ENCODE measurements at regions not wholly inside any gene's neighbourhood (a gene's known extent, or its start where the extent isn't known, plus 50 kb on each side); places are given as distances from the start of the nearest gene placed in this dataset.

GRCh38 chr4:17090063-17090462 is 191.6 kb upstream of the LDB2 start:
- Histone ChIP-seq H3K4me1 (peaks cover 0 to 6% of the 10 kb centered on the region in 2 donors), H3K9me3 (no peaks in the 10 kb centered on the region), H3K36me3 (no peaks in the 10 kb centered on the region), H3K4me3 (replicated peaks in 1 of 3) (no peak overlapping the region), H3K27ac (no peak overlapping the region), H3K27me3 (no peaks in the 10 kb centered on the region)
- intact Hi-C loops (cut with DNase I) = no loop called here
- 88 to 92% methylated on average over 3 of the region's 3 CpGs for WGBS, 2 donors
- TF ChIP-seq CTCF (IDR thresholded peaks at IDR 0.05) = no peak
- no peak for TF ChIP-seq POLR2A (IDR thresholded peaks at IDR 0.05)
- no peak for DNase-seq

- no peak for DNase-seq
- Histone ChIP-seq H3K4me1 (no peaks in the 10 kb centered on the region), H3K36me3 (no peaks in the 10 kb centered on the region), H3K27ac (no peak overlapping the region), H3K27me3 (no peaks in the 10 kb centered on the region), H3K9me3 (no peaks in the 10 kb centered on the region), H3K4me3 (replicated peaks in 1 of 3) (no peak overlapping the region)
- intact Hi-C loops (cut with DNase I) = no loop called here
- TF ChIP-seq POLR2A (IDR thresholded peaks at IDR 0.05) = no peak
- no peak for TF ChIP-seq CTCF (IDR thresholded peaks at IDR 0.05)
- WGBS, 2 donors = 96 to 97% methylated on average over 5 of the region's 5 CpGs
Observed at GRCh38 chr4:17085416-17085815, 187.0 kb upstream of the LDB2 start.

- DNase-seq = no peak
- H3K4me1 ChIP-seq = no peaks in the 10 kb centered on the region
- WGBS, 2 donors = 95% methylated on average over 4 of the region's 4 CpGs
- H3K27ac ChIP-seq = no peak overlapping the region
- no peaks in the 10 kb centered on the region for H3K27me3 ChIP-seq
- intact Hi-C loops (cut with DNase I) = no loop called here
- no peak overlapping the region for H3K4me3 ChIP-seq (replicated peaks in 1 of 3)
- TF ChIP-seq CTCF (IDR thresholded peaks at IDR 0.05) (no peak), POLR2A (IDR thresholded peaks at IDR 0.05) (no peak)
- no peaks in the 10 kb centered on the region for H3K9me3 ChIP-seq
- H3K36me3 ChIP-seq = no peaks in the 10 kb centered on the region
Observed at GRCh38 chr4:17082186-17082585, 183.7 kb upstream of the LDB2 start.

GRCh38 chr4:17081179-17081578 is 182.7 kb upstream of the LDB2 start:
- Histone ChIP-seq H3K27ac (no peak overlapping the region), H3K9me3 (no peaks in the 10 kb centered on the region), H3K4me1 (no peaks in the 10 kb centered on the region), H3K27me3 (no peaks in the 10 kb centered on the region), H3K36me3 (no peaks in the 10 kb centered on the region), H3K4me3 (replicated peaks in 1 of 3) (no peak overlapping the region)
- TF ChIP-seq CTCF (IDR thresholded peaks at IDR 0.05) = no peak
- TF ChIP-seq POLR2A (IDR thresholded peaks at IDR 0.05) = no peak
- WGBS, 2 donors = 62 to 67% methylated on average over 2 of the region's 2 CpGs
- no peak for DNase-seq
- intact Hi-C loops (cut with DNase I) = no loop called here

GRCh38 chr4:17077105-17077504 is 178.7 kb upstream of the LDB2 start:
- Histone ChIP-seq H3K36me3 (no peaks in the 10 kb centered on the region), H3K27ac (no peak overlapping the region), H3K9me3 (no peaks in the 10 kb centered on the region), H3K4me3 (replicated peaks in 1 of 3) (no peak overlapping the region), H3K4me1 (no peaks in the 10 kb centered on the region), H3K27me3 (no peaks in the 10 kb centered on the region)
- no peak for DNase-seq
- TF ChIP-seq CTCF (IDR thresholded peaks at IDR 0.05) (no peak), POLR2A (IDR thresholded peaks at IDR 0.05) (no peak)
- intact Hi-C loops (cut with DNase I) = no loop called here
- WGBS, 2 donors = 90% methylated on average over 5 of the region's 5 CpGs
